H9 (cell line): ENCODE measurements at regions not wholly inside any gene's neighbourhood (a gene's known extent, or its start where the extent isn't known, plus 50 kb on each side); places are given as distances from the start of the nearest gene placed in this dataset.

Experiments
- DNase-seq: peaks from one replicate; pipeline ENCODE4 v3.0.0-alpha.2; 2017
- H2AFZ ChIP-seq: one replicate; pipeline ENCODE4 v1.6.1; 2013; ENCODE audit warnings: mild to moderate bottlenecking, low read length, control low read depth, moderate library complexity
- H2AK5ac ChIP-seq: 2 replicates; pipeline ENCODE4 v1.6.1; 2013; ENCODE audit warnings: low read length, control low read depth, mixed read lengths; ENCODE audit not compliant: insufficient read length
- H2BK120ac ChIP-seq: one replicate; pipeline ENCODE4 v1.6.1; 2013; ENCODE audit warnings: low read depth, mild to moderate bottlenecking, low read length, control low read depth, inconsistent platforms; ENCODE audit not compliant: poor library complexity, severe bottlenecking
- H2BK12ac ChIP-seq: 2 replicates; pipeline ENCODE4 v1.6.1; 2013; ENCODE audit warnings: low read length, control low read depth, mixed read lengths, low read depth; ENCODE audit not compliant: insufficient read length
- H2BK15ac ChIP-seq: 2 replicates; pipeline ENCODE4 v1.6.1; 2013; ENCODE audit warnings: low read depth, low read length, control low read depth
- H2BK20ac ChIP-seq: one replicate; pipeline ENCODE4 v1.6.1; 2013; ENCODE audit warnings: low read depth, mild to moderate bottlenecking, low read length, control low read depth, inconsistent platforms; ENCODE audit not compliant: poor library complexity, severe bottlenecking
- H2BK5ac ChIP-seq: 2 replicates; pipeline ENCODE4 v1.6.1; 2013; ENCODE audit warnings: low read length, control low read depth, mixed read lengths; ENCODE audit not compliant: insufficient read length
- H3K14ac ChIP-seq: 2 replicates; pipeline ENCODE4 v1.6.1; 2013; ENCODE audit warnings: low read length, control low read depth; ENCODE audit not compliant: insufficient read depth
- H3K18ac ChIP-seq: 2 replicates; pipeline ENCODE4 v1.6.1; 2013; ENCODE audit warnings: low read depth, mild to moderate bottlenecking, mixed read lengths, low read length, control low read depth; ENCODE audit not compliant: insufficient read length
- H3K23ac ChIP-seq: 2 replicates; pipeline ENCODE4 v1.6.1; 2013; ENCODE audit warnings: low read length, control low read depth, mixed read lengths, low read depth; ENCODE audit not compliant: insufficient read length
- H3K23me2 ChIP-seq: 2 replicates; pipeline ENCODE4 v1.6.1; 2013; ENCODE audit warnings: low read depth, mild to moderate bottlenecking, mixed read lengths, low read length, control low read depth; ENCODE audit not compliant: insufficient read length, poor library complexity, severe bottlenecking
- H3K27ac ChIP-seq: 2 replicates; pipeline ENCODE4 v1.5.1; 2013; ENCODE audit warnings: low read length, control low read depth, mixed read lengths, low read depth; ENCODE audit not compliant: insufficient read length
- H3K27me3 ChIP-seq: 2 replicates; pipeline ENCODE4 v1.6.1; 2013; ENCODE audit warnings: low read length, control low read depth, inconsistent platforms; ENCODE audit not compliant: insufficient read depth
- H3K4ac ChIP-seq: 2 replicates; pipeline ENCODE4 v1.6.1; 2013; ENCODE audit warnings: low read depth, mild to moderate bottlenecking, control low read depth, inconsistent platforms, low read length, moderate library complexity
- H3K4me1 ChIP-seq: 2 replicates; pipeline ENCODE4 v1.6.1; 2013; ENCODE audit warnings: low read length, control low read depth, inconsistent platforms; ENCODE audit not compliant: insufficient read depth
- H3K4me2 ChIP-seq: 2 replicates; pipeline ENCODE4 v1.6.1; 2013; ENCODE audit warnings: low read length, control low read depth, mixed read lengths; ENCODE audit not compliant: insufficient read length, insufficient read depth
- H3K56ac ChIP-seq: 2 replicates; pipeline ENCODE4 v1.6.1; 2013; ENCODE audit warnings: low read depth, mild to moderate bottlenecking, mixed read lengths, low read length, control low read depth; ENCODE audit not compliant: insufficient read length
- H3K79me1 ChIP-seq: 2 replicates; pipeline ENCODE4 v1.6.1; 2013; ENCODE audit warnings: low read depth, mild to moderate bottlenecking, moderate library complexity, low read length, control low read depth, inconsistent platforms; ENCODE audit not compliant: insufficient read depth, poor library complexity, severe bottlenecking
- H3K79me2 ChIP-seq: 2 replicates; pipeline ENCODE4 v1.6.1; 2013; ENCODE audit warnings: low read length, control low read depth, inconsistent platforms; ENCODE audit not compliant: insufficient read depth
- H3K9ac ChIP-seq: 2 replicates; pipeline ENCODE4 v1.6.1; 2013; ENCODE audit warnings: low read length, control low read depth, mixed read lengths; ENCODE audit not compliant: insufficient read length; ENCODE audit errors: extremely low read depth
- H3K9me3 ChIP-seq: one replicate; pipeline ENCODE4 v1.6.1; 2013; ENCODE audit warnings: low read depth, low read length, inconsistent platforms; ENCODE audit not compliant: control insufficient read depth
- H3T11ph ChIP-seq: one replicate; pipeline ENCODE4 v1.6.1; 2013; ENCODE audit warnings: mild to moderate bottlenecking, low read length, control low read depth, inconsistent platforms
- H4K20me1 ChIP-seq: one replicate; pipeline ENCODE4 v1.6.1; 2013; ENCODE audit not compliant: control insufficient read depth, insufficient read length, insufficient read depth
- H4K5ac ChIP-seq: 2 replicates; pipeline ENCODE4 v1.6.1; 2013; ENCODE audit warnings: low read depth, mild to moderate bottlenecking, mixed read lengths, low read length, control low read depth; ENCODE audit not compliant: insufficient read length
- H4K8ac ChIP-seq: replicated peaks from 2 replicates; pipeline ENCODE4 v1.6.1; 2013; ENCODE audit warnings: low read length, control low read depth, mixed read lengths, low read depth; ENCODE audit not compliant: insufficient read length
- H4K91ac ChIP-seq: 2 replicates; pipeline ENCODE4 v1.6.1; 2013; ENCODE audit warnings: low read depth, mild to moderate bottlenecking, moderate library complexity, mixed read lengths, low read length, control low read depth; ENCODE audit not compliant: insufficient read length
- H3K27ac Mint-ChIP-seq, 3 experiments: 2 replicates in 2 of 3; 3 replicates in 1 of 3; pipeline ENCODE4 v1.8.0; 2020 to 2021; ENCODE audit warnings: mixed read lengths in 3 of 3, mild to moderate bottlenecking in 1 of 3, moderate library complexity in 1 of 3
- H3K27me3 Mint-ChIP-seq: 2 replicates; pipeline ENCODE4 v1.8.0; 2021; ENCODE audit warnings: low read depth, mild to moderate bottlenecking, moderate library complexity, mixed read lengths
- H3K36me3 Mint-ChIP-seq, 3 experiments: 2 replicates in 2 of 3; 3 replicates in 1 of 3; pipeline ENCODE4 v1.8.0; 2020 to 2021; ENCODE audit warnings: low read depth in 3 of 3, mixed read lengths in 3 of 3; ENCODE audit not compliant: insufficient read depth in 1 of 3
- H3K4me1 Mint-ChIP-seq, 2 experiments: 2 replicates each; pipeline ENCODE4 v1.8.0; 2020; ENCODE audit warnings: mixed read lengths in 2 of 2
- H3K4me3 Mint-ChIP-seq, 2 experiments: 2 replicates in 1 of 2; 3 replicates in 1 of 2; pipeline ENCODE4 v1.8.0; 2020 to 2021; ENCODE audit warnings: mild to moderate bottlenecking in 2 of 2, mixed read lengths in 2 of 2, moderate library complexity in 1 of 2
- H3K9me3 Mint-ChIP-seq, 2 experiments: 2 replicates in 1 of 2; 3 replicates in 1 of 2; pipeline ENCODE4 v1.8.0; 2020; ENCODE audit warnings: mild to moderate bottlenecking in 2 of 2, mixed read lengths in 2 of 2, moderate library complexity in 1 of 2
- TF ChIP-seq, protein P1 (sequence below): fragments of 200-600 bp; sonication (generic); conservative IDR thresholded peaks from 3 replicates; pipeline ENCODE4 v1.8.0; 2021; ENCODE audit warnings: antibody characterized with exemption, mild to moderate bottlenecking

DNA sequence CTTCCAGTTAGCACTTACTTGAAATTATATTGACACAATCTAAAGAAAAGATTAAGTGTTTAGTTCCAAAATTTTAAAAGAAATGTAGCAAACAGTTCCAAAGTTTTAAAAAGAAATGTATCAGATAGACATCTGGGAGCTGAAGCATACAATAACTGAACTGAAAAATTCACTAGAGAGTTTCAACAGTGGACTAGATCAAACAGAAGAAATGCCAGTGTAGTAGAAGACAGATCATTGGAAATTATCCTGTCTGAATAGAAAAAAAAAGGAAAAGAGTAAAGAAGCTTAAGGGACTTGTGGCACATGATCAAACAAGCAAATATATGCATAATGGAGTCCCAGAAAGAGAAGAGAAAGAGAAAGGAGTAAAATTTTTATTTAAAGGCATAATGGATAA lies 261.4 kb downstream of the LAS1L start:
- Histone ChIP-seq H3K79me1 (no peaks in the 10 kb centered on the region), H3K27ac (no peak overlapping the region), H3K79me2 (no peaks in the 10 kb centered on the region), H3K18ac (no peak overlapping the region), H3K9ac (no peak overlapping the region), H3K4me1 (no peaks in the 10 kb centered on the region), H4K20me1 (no peaks in the 10 kb centered on the region), H3K56ac (no peak overlapping the region), H2BK20ac (no peak overlapping the region), H3K4ac (no peak overlapping the region), H3K4me2 (no peak overlapping the region), H3K23me2 (no peaks in the 10 kb centered on the region), H3K14ac (no peak overlapping the region), H2AFZ (no peak overlapping the region), H3K27me3 (no peaks in the 10 kb centered on the region), H4K91ac (no peak overlapping the region), H3K9me3 (peaks cover 38% of the 10 kb centered on the region), H2BK12ac (no peak overlapping the region), H2BK5ac (no peak overlapping the region), H3T11ph (no peak overlapping the region), H4K5ac (no peak overlapping the region), H3K23ac (no peak overlapping the region), H2BK120ac (no peak overlapping the region), H2BK15ac (no peak overlapping the region), H2AK5ac (no peak overlapping the region), H4K8ac (no peak overlapping the region)
- Mint-ChIP-seq H3K36me3 (peaks cover 2 to 18% (median 10%) of the 10 kb centered on the region in 3 experiments), H3K4me3 (no peak overlapping the region), H3K4me1 (no peaks in the 10 kb centered on the region; a peak in 1 of 4 replicates), H3K27ac (no peak overlapping the region), H3K9me3 (peaks cover 73% of the 10 kb centered on the region in 2 experiments), H3K27me3 (no peaks in the 10 kb centered on the region; the same call in 1 of the 2 replicates)
- TF ChIP-seq, protein P1, sequence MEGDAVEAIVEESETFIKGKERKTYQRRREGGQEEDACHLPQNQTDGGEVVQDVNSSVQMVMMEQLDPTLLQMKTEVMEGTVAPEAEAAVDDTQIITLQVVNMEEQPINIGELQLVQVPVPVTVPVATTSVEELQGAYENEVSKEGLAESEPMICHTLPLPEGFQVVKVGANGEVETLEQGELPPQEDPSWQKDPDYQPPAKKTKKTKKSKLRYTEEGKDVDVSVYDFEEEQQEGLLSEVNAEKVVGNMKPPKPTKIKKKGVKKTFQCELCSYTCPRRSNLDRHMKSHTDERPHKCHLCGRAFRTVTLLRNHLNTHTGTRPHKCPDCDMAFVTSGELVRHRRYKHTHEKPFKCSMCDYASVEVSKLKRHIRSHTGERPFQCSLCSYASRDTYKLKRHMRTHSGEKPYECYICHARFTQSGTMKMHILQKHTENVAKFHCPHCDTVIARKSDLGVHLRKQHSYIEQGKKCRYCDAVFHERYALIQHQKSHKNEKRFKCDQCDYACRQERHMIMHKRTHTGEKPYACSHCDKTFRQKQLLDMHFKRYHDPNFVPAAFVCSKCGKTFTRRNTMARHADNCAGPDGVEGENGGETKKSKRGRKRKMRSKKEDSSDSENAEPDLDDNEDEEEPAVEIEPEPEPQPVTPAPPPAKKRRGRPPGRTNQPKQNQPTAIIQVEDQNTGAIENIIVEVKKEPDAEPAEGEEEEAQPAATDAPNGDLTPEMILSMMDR = no peak
- no peak for DNase-seq
